GM23338 (cell line): ENCODE measurements at regions not wholly inside any gene's neighbourhood (a gene's known extent, or its start where the extent isn't known, plus 50 kb on each side); places are given as distances from the start of the nearest gene placed in this dataset.

ENCODE experiments used
- CTCF ChIP-seq, 2 experiments: fragments of 200-600 bp in 1 of 2; sonication (generic) in 1 of 2; conservative IDR thresholded peaks; 2 replicates each; pipeline versions ENCODE4 v1.5.1 to v1.6.1; 2016 to 2017; ENCODE audit warnings: antibody characterized with exemption in 2 of 2, low read depth in 2 of 2, mild to moderate bottlenecking in 2 of 2, moderate library complexity in 1 of 2
- EZH2 ChIP-seq: fragments of 200-600 bp; sonication (generic); IDR thresholded peaks from one replicate; pipeline ENCODE4 v1.8.0; 2017; ENCODE audit warnings: antibody characterized with exemption, mild to moderate bottlenecking, low read depth; ENCODE audit not compliant: unreplicated experiment
- POLR2AphosphoS5 ChIP-seq: IDR thresholded peaks from 2 replicates; pipeline ENCODE4 v1.6.1; 2016; ENCODE audit warnings: antibody characterized with exemption, low read depth

- no peak for TF ChIP-seq CTCF (conservative IDR thresholded peaks at IDR 0.05; ENCODE audit: low read depth in 2 of 2)
- TF ChIP-seq POLR2AphosphoS5 = no peak
- TF ChIP-seq EZH2 = no peak
These were observed 284.4 kb downstream of the SOX11 start for GRCh38 chr2:5976531-5977065.
